ENCODE measurements at regions not wholly inside any gene's neighbourhood (a gene's known extent, or its start where the extent isn't known, plus 50 kb on each side); places are given as distances from the start of the nearest gene placed in this dataset.

DNA sequence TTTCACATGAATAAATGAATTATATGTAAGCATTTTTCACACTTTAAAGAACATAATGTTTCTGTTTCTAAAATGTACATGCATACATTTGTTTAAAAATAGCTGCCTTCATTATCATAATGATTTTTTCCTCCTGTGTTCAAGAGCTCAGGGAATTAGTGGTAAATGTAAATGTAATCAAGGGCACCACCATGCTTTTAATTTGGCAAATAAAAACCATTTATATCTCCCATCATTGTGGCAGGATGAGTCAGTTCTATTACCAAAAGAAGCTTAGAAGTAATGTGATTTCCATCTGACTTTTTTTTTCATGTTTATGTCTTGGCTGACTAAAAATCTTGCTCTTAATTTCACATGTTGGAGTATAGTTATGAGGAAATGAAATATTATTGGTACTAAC, 176.1 kb downstream of the GXYLT1 start:
- no peak for ATAC-seq
- no peak for FAIRE-seq
- no TSS peak for BruUV-seq (replicated peaks)
- TF ChIP-seq NBN (IDR thresholded peaks at IDR 0.05) (no peak), STAT1 (conservative IDR thresholded peaks at IDR 0.05) (no peak), CHD1 (IDR thresholded peaks at IDR 0.05; ENCODE audit: low read depth, low read length) (no peak), SIN3A (IDR thresholded peaks at IDR 0.05; ENCODE audit: low read depth, low read length) (no peak), HDAC6 (IDR thresholded peaks at IDR 0.05; ENCODE audit: unreplicated experiment) (no peak), MTA2 (IDR thresholded peaks at IDR 0.05; ENCODE audit: low read depth) (no peak), ZNF687 (IDR thresholded peaks at IDR 0.05) (no peak), RAD21 (IDR thresholded peaks at IDR 0.05; ENCODE audit: insufficient read depth, low read depth, low read length) (no peak), E4F1 (IDR thresholded peaks at IDR 0.05; ENCODE audit: borderline replicate concordance, partially characterized antibody) (no peak), MTA3 (IDR thresholded peaks at IDR 0.05; ENCODE audit: borderline replicate concordance, low read length) (no peak), BCL11A (IDR thresholded peaks at IDR 0.05; ENCODE audit: low read depth, low read length) (no peak), EGR1 (IDR thresholded peaks at IDR 0.05; ENCODE audit: borderline replicate concordance in 1 of 2, low read depth in 2 of 2, low read length in 2 of 2) (no peak), GATAD2B (conservative IDR thresholded peaks at IDR 0.05; ENCODE audit: low read depth) (no peak), ZNF217 (IDR thresholded peaks at IDR 0.05) (no peak)
- TF ChIP-seq, protein P1, sequence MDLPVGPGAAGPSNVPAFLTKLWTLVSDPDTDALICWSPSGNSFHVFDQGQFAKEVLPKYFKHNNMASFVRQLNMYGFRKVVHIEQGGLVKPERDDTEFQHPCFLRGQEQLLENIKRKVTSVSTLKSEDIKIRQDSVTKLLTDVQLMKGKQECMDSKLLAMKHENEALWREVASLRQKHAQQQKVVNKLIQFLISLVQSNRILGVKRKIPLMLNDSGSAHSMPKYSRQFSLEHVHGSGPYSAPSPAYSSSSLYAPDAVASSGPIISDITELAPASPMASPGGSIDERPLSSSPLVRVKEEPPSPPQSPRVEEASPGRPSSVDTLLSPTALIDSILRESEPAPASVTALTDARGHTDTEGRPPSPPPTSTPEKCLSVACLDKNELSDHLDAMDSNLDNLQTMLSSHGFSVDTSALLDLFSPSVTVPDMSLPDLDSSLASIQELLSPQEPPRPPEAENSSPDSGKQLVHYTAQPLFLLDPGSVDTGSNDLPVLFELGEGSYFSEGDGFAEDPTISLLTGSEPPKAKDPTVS (IDR thresholded peaks at IDR 0.05; ENCODE audit: low read depth, low read length), result no peak
- TF ChIP-seq, protein P2, sequence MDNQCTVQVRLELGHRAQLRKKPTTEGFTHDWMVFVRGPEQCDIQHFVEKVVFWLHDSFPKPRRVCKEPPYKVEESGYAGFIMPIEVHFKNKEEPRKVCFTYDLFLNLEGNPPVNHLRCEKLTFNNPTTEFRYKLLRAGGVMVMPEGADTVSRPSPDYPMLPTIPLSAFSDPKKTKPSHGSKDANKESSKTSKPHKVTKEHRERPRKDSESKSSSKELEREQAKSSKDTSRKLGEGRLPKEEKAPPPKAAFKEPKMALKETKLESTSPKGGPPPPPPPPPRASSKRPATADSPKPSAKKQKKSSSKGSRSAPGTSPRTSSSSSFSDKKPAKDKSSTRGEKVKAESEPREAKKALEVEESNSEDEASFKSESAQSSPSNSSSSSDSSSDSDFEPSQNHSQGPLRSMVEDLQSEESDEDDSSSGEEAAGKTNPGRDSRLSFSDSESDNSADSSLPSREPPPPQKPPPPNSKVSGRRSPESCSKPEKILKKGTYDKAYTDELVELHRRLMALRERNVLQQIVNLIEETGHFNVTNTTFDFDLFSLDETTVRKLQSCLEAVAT (IDR thresholded peaks at IDR 0.05), result no peak
- TF ChIP-seq, protein P3, sequence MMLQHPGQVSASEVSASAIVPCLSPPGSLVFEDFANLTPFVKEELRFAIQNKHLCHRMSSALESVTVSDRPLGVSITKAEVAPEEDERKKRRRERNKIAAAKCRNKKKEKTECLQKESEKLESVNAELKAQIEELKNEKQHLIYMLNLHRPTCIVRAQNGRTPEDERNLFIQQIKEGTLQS (IDR thresholded peaks at IDR 0.05; ENCODE audit: borderline replicate concordance, extremely low read depth, low read depth, low read length), result no peak

More for the DNA sequence above, 176.1 kb downstream of the GXYLT1 start:
- no peak overlapping the region for H2AFZ ChIP-seq (ENCODE audit: control insufficient read depth, low read depth, low read length)
- H3K27me3 ChIP-seq (replicated peaks in 1 of 2; ENCODE audit: control insufficient read depth in 2 of 2, insufficient read depth in 2 of 2, low read length in 1 of 2), result no peaks in the 10 kb centered on the region
- SMC1A ChIA-PET (ENCODE audit: uncharacterized antibody, unreplicated experiment), result no interaction called here
- no peak overlapping the region for H3K4me2 ChIP-seq (ENCODE audit: control insufficient read depth, insufficient read depth)
- no peak overlapping the region for H3K4me3 ChIP-seq
- CTCF ChIA-PET, result interaction anchor here (1.0 kb wide), 1 partner anchor 1022 kb away, joined by 3 read pairs; no protein-coding TSS in a partner anchor
- no peak for DNase-seq (ENCODE audit: low read depth, low spot score)
- in situ Hi-C loops (cut with MboI) (no loop called here), intact Hi-C loops (cut with micrococcal nuclease; ENCODE audit: unreplicated experiment) (no loop called here)
- no peaks in the 10 kb centered on the region for H3K9me3 ChIP-seq (replicated peaks; ENCODE audit: control insufficient read depth, insufficient read depth, low read length)
- no peaks in the 10 kb centered on the region for H3K36me3 ChIP-seq (ENCODE audit: control insufficient read depth in 2 of 2, insufficient read depth in 2 of 2, low read length in 1 of 2)
- RAD21 ChIA-PET (ENCODE audit: unreplicated experiment), result no interaction called here
- no peak overlapping the region for H3K9ac ChIP-seq (ENCODE audit: control insufficient read depth, insufficient read depth, low read length)
- H4K20me1 ChIP-seq (ENCODE audit: control insufficient read depth, insufficient read depth), result no peaks in the 10 kb centered on the region
- POLR2A ChIA-PET, result no interaction called here
- no peaks in the 10 kb centered on the region for H3K79me2 ChIP-seq (ENCODE audit: control insufficient read depth, insufficient read depth, low read length)
- no peaks in the 10 kb centered on the region for H3K4me1 ChIP-seq (ENCODE audit: control insufficient read depth, insufficient read depth, low read length)
- H3K27ac ChIP-seq (ENCODE audit: control insufficient read depth, insufficient read depth), result no peak overlapping the region

Measured in GM12878 (cell line).